A549 (cell line): ENCODE measurements at regions not wholly inside any gene's neighbourhood (a gene's known extent, or its start where the extent isn't known, plus 50 kb on each side); places are given as distances from the start of the nearest gene placed in this dataset.

Experiments used
- EP300 ChIP-seq, 2 experiments: fragments of >200 bp; sonication (Bioruptor Twin); formaldehyde crosslinking; IDR thresholded peaks; 2 replicates in 1 of 2; 3 replicates in 1 of 2; pipeline ENCODE4 v1.6.1; 2016 to 2017
- JUN ChIP-seq, 2 experiments: fragments of >200 bp; sonication (Bioruptor Twin); formaldehyde crosslinking; IDR thresholded peaks; 2 replicates in 1 of 2; 3 replicates in 1 of 2; pipeline ENCODE4 v1.6.1; 2016 to 2017
- POLR2A ChIP-seq: IDR thresholded peaks from 2 replicates; pipeline ENCODE4 v1.6.1; 2012; ENCODE audit warnings: mild to moderate bottlenecking, low read length
- POLR2AphosphoS2 ChIP-seq: conservative IDR thresholded peaks from 2 replicates; pipeline ENCODE4 v1.6.1; 2012; ENCODE audit warnings: low read length, improper control_type of control experiment, inconsistent platforms
- RNF2 ChIP-seq: fragments of 200-600 bp; sonication (generic); IDR thresholded peaks from 2 replicates; pipeline ENCODE4 v1.6.1; 2016; ENCODE audit warnings: low read depth, mild to moderate bottlenecking, antibody characterized with exemption, moderate library complexity, borderline replicate concordance
- ZFP36 ChIP-seq: fragments of 450-650 bp; IDR thresholded peaks from 2 replicates; pipeline ENCODE4 v1.6.1; 2014; ENCODE audit warnings: borderline replicate concordance; ENCODE audit not compliant: partially characterized antibody
- TF ChIP-seq, protein P1 (sequence below): fragments of 150-350 bp; IDR thresholded peaks from 2 replicates; pipeline ENCODE4 v1.6.1; 2014; ENCODE audit warnings: low read depth, mild to moderate bottlenecking, low read length
- TF ChIP-seq, protein P2 (sequence below): fragments of >200 bp; sonication (Bioruptor Twin); formaldehyde crosslinking; IDR thresholded peaks from 3 replicates; pipeline ENCODE4 v1.5.1; 2016
- TF ChIP-seq, protein P3 (sequence below): fragments of 200-600 bp; sonication (generic); IDR thresholded peaks from 2 replicates; pipeline ENCODE4 v1.6.1; 2016; ENCODE audit warnings: antibody characterized with exemption, mild to moderate bottlenecking, moderate library complexity

DNA sequence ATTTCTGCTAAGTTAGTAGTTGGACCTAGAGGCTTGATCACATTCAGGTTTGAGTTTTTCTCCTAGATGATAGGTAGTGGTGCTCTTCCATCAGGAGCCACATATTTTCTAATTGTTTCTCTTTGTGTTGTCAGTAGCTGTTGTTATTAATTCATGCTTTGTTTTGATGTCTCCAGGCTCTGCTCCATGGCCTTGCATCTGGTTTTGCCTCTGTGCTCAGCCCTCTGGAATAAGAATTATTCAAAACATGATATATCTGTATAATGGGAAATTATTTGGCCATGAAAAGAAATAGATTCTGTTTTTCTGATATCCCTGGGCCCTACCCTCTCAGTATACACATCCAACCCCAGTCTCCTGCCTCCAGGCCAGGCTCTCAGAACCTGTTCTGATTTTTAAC lies 184.8 kb downstream of the CDC5L start:
- TF ChIP-seq POLR2AphosphoS2 (no peak), POLR2A (no peak), JUN (IDR thresholded peaks at IDR 0.05) (no peak), EP300 (IDR thresholded peaks at IDR 0.05) (no peak), ZFP36 (no peak), RNF2 (no peak)
- TF ChIP-seq, protein P1, sequence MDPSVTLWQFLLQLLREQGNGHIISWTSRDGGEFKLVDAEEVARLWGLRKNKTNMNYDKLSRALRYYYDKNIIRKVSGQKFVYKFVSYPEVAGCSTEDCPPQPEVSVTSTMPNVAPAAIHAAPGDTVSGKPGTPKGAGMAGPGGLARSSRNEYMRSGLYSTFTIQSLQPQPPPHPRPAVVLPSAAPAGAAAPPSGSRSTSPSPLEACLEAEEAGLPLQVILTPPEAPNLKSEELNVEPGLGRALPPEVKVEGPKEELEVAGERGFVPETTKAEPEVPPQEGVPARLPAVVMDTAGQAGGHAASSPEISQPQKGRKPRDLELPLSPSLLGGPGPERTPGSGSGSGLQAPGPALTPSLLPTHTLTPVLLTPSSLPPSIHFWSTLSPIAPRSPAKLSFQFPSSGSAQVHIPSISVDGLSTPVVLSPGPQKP: no peak
- TF ChIP-seq, protein P2, sequence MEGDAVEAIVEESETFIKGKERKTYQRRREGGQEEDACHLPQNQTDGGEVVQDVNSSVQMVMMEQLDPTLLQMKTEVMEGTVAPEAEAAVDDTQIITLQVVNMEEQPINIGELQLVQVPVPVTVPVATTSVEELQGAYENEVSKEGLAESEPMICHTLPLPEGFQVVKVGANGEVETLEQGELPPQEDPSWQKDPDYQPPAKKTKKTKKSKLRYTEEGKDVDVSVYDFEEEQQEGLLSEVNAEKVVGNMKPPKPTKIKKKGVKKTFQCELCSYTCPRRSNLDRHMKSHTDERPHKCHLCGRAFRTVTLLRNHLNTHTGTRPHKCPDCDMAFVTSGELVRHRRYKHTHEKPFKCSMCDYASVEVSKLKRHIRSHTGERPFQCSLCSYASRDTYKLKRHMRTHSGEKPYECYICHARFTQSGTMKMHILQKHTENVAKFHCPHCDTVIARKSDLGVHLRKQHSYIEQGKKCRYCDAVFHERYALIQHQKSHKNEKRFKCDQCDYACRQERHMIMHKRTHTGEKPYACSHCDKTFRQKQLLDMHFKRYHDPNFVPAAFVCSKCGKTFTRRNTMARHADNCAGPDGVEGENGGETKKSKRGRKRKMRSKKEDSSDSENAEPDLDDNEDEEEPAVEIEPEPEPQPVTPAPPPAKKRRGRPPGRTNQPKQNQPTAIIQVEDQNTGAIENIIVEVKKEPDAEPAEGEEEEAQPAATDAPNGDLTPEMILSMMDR: no peak
- TF ChIP-seq, protein P3, sequence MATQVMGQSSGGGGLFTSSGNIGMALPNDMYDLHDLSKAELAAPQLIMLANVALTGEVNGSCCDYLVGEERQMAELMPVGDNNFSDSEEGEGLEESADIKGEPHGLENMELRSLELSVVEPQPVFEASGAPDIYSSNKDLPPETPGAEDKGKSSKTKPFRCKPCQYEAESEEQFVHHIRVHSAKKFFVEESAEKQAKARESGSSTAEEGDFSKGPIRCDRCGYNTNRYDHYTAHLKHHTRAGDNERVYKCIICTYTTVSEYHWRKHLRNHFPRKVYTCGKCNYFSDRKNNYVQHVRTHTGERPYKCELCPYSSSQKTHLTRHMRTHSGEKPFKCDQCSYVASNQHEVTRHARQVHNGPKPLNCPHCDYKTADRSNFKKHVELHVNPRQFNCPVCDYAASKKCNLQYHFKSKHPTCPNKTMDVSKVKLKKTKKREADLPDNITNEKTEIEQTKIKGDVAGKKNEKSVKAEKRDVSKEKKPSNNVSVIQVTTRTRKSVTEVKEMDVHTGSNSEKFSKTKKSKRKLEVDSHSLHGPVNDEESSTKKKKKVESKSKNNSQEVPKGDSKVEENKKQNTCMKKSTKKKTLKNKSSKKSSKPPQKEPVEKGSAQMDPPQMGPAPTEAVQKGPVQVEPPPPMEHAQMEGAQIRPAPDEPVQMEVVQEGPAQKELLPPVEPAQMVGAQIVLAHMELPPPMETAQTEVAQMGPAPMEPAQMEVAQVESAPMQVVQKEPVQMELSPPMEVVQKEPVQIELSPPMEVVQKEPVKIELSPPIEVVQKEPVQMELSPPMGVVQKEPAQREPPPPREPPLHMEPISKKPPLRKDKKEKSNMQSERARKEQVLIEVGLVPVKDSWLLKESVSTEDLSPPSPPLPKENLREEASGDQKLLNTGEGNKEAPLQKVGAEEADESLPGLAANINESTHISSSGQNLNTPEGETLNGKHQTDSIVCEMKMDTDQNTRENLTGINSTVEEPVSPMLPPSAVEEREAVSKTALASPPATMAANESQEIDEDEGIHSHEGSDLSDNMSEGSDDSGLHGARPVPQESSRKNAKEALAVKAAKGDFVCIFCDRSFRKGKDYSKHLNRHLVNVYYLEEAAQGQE: no peak
